ENCODE measurements at regions not wholly inside any gene's neighbourhood (a gene's known extent, or its start where the extent isn't known, plus 50 kb on each side); places are given as distances from the start of the nearest gene placed in this dataset.

GRCh38 chr1:106925750-106926149 lies 130.7 kb upstream of the PRMT6 start:
- Histone ChIP-seq H3K9me2 (replicated peaks; ENCODE audit: low read depth, low read length) (no peaks in the 10 kb centered on the region), H2AFZ (ENCODE audit: low read length) (no peak overlapping the region), H3F3A (ENCODE audit: low read depth) (no peaks in the 10 kb centered on the region), H3K27me3 (ENCODE audit: insufficient read depth, low read length, poor library complexity, severe bottlenecking) (no peaks in the 10 kb centered on the region), H3K9me3 (ENCODE audit: insufficient read depth, low read depth, low read length) (no peaks in the 10 kb centered on the region), H3K79me2 (ENCODE audit: insufficient read depth, low read length) (no peaks in the 10 kb centered on the region), H3K36me3 (ENCODE audit: insufficient read depth, low read length) (no peaks in the 10 kb centered on the region), H3K4me1 (ENCODE audit: insufficient read depth, low read length, poor library complexity, severe bottlenecking) (no peaks in the 10 kb centered on the region), H3K4me3 (ENCODE audit: low read length, poor library complexity, severe bottlenecking) (no peak overlapping the region), H3K4me2 (ENCODE audit: low read depth, low read length, poor library complexity, severe bottlenecking) (no peak overlapping the region), H3K9ac (ENCODE audit: low read depth, low read length, poor library complexity, severe bottlenecking) (no peak overlapping the region), H4K20me1 (ENCODE audit: insufficient read depth, low read length, poor library complexity, severe bottlenecking) (no peaks in the 10 kb centered on the region)
- no peak for TF ChIP-seq EZH2phosphoT487 (IDR thresholded peaks at IDR 0.05; ENCODE audit: borderline replicate concordance)
- no peak for TF ChIP-seq CTCF (conservative IDR thresholded peaks at IDR 0.05; ENCODE audit: low read length)

- Histone ChIP-seq H3K4me3 (ENCODE audit: low read length, poor library complexity, severe bottlenecking) (no peak overlapping the region), H3K9ac (ENCODE audit: low read depth, low read length, poor library complexity, severe bottlenecking) (no peak overlapping the region), H3K36me3 (ENCODE audit: insufficient read depth, low read length) (no peaks in the 10 kb centered on the region), H3K27me3 (ENCODE audit: insufficient read depth, low read length, poor library complexity, severe bottlenecking) (no peaks in the 10 kb centered on the region), H3K4me2 (ENCODE audit: low read depth, low read length, poor library complexity, severe bottlenecking) (no peak overlapping the region), H3K79me2 (ENCODE audit: insufficient read depth, low read length) (no peaks in the 10 kb centered on the region), H3F3A (ENCODE audit: low read depth) (no peaks in the 10 kb centered on the region), H2AFZ (ENCODE audit: low read length) (no peak overlapping the region), H4K20me1 (ENCODE audit: insufficient read depth, low read length, poor library complexity, severe bottlenecking) (no peaks in the 10 kb centered on the region), H3K9me3 (ENCODE audit: insufficient read depth, low read depth, low read length) (no peaks in the 10 kb centered on the region), H3K9me2 (replicated peaks; ENCODE audit: low read depth, low read length) (no peaks in the 10 kb centered on the region), H3K4me1 (ENCODE audit: insufficient read depth, low read length, poor library complexity, severe bottlenecking) (no peaks in the 10 kb centered on the region)
- TF ChIP-seq EZH2phosphoT487 (IDR thresholded peaks at IDR 0.05; ENCODE audit: borderline replicate concordance) (no peak), CTCF (conservative IDR thresholded peaks at IDR 0.05; ENCODE audit: low read length) (no peak)
Measured at GRCh38 chr1:106926803-106927582, 129.5 kb upstream of the PRMT6 start.

GRCh38 chr1:106937104-106937503 lies 119.4 kb upstream of the PRMT6 start:
- Histone ChIP-seq H3K4me2 (ENCODE audit: low read depth, low read length, poor library complexity, severe bottlenecking) (no peak overlapping the region), H3K9me2 (replicated peaks; ENCODE audit: low read depth, low read length) (no peaks in the 10 kb centered on the region), H3K9ac (ENCODE audit: low read depth, low read length, poor library complexity, severe bottlenecking) (no peak overlapping the region), H3K9me3 (ENCODE audit: insufficient read depth, low read depth, low read length) (no peaks in the 10 kb centered on the region), H3K79me2 (ENCODE audit: insufficient read depth, low read length) (no peaks in the 10 kb centered on the region), H3K4me1 (ENCODE audit: insufficient read depth, low read length, poor library complexity, severe bottlenecking) (no peaks in the 10 kb centered on the region), H2AFZ (ENCODE audit: low read length) (no peak overlapping the region), H3F3A (ENCODE audit: low read depth) (no peaks in the 10 kb centered on the region), H3K36me3 (ENCODE audit: insufficient read depth, low read length) (no peaks in the 10 kb centered on the region), H4K20me1 (ENCODE audit: insufficient read depth, low read length, poor library complexity, severe bottlenecking) (no peaks in the 10 kb centered on the region), H3K4me3 (ENCODE audit: low read length, poor library complexity, severe bottlenecking) (no peak overlapping the region), H3K27me3 (ENCODE audit: insufficient read depth, low read length, poor library complexity, severe bottlenecking) (no peaks in the 10 kb centered on the region)
- TF ChIP-seq CTCF (conservative IDR thresholded peaks at IDR 0.05; ENCODE audit: low read length), result no peak
- no peak for TF ChIP-seq EZH2phosphoT487 (IDR thresholded peaks at IDR 0.05; ENCODE audit: borderline replicate concordance)
